ENCODE measurements at regions not wholly inside any gene's neighbourhood (a gene's known extent, or its start where the extent isn't known, plus 50 kb on each side); places are given as distances from the start of the nearest gene placed in this dataset.
"Not testable (repeated sequence)": the region's sequence is repeated elsewhere in the genome, so short reads cannot be mapped to it uniquely, and the experiment has no call there.

GRCh38 chr3:147701195-147701594 is 292.0 kb downstream of the ZIC1 start:
- Mint-ChIP-seq H3K27me3 (ENCODE audit: low read depth) (no peaks in the 10 kb centered on the region), H3K36me3 (ENCODE audit: low read depth) (no peaks in the 10 kb centered on the region), H3K27ac (no peak overlapping the region), H3K4me1 (ENCODE audit: low read depth) (no peaks in the 10 kb centered on the region), H3K4me3 (no peak overlapping the region), H3K9me3 (ENCODE audit: insufficient read depth) (no peaks in the 10 kb centered on the region)
- ATAC-seq, result no peak
- POLR2A ChIA-PET, result no interaction called here
- CTCF ChIA-PET, result no interaction called here
- no peak for DNase-seq

GRCh38 chr3:147702509-147702908 is 293.3 kb downstream of the ZIC1 start:
- no peak for DNase-seq
- Mint-ChIP-seq H3K4me1 (ENCODE audit: low read depth) (no peaks in the 10 kb centered on the region), H3K27me3 (ENCODE audit: low read depth) (no peaks in the 10 kb centered on the region), H3K36me3 (ENCODE audit: low read depth) (no peaks in the 10 kb centered on the region), H3K9me3 (ENCODE audit: insufficient read depth) (no peaks in the 10 kb centered on the region), H3K27ac (no peak overlapping the region), H3K4me3 (no peak overlapping the region)
- ATAC-seq, result no peak
- ChIA-PET CTCF (no interaction called here), POLR2A (no interaction called here)

- Mint-ChIP-seq H3K4me1 (ENCODE audit: low read depth) (no peaks in the 10 kb centered on the region), H3K9me3 (ENCODE audit: insufficient read depth) (no peaks in the 10 kb centered on the region), H3K36me3 (ENCODE audit: low read depth) (no peaks in the 10 kb centered on the region), H3K27ac (no peak overlapping the region), H3K4me3 (no peak overlapping the region), H3K27me3 (ENCODE audit: low read depth) (no peaks in the 10 kb centered on the region)
- DNase-seq, result no peak
- ChIA-PET POLR2A (no interaction called here), CTCF (no interaction called here)
- no peak for ATAC-seq
Measured at GRCh38 chr3:147705651-147706051, 296.5 kb downstream of the ZIC1 start.

- H3K27ac Mint-ChIP-seq; POLR2A ChIA-PET; H3K4me1 Mint-ChIP-seq (ENCODE audit: low read depth); DNase-seq; ATAC-seq; H3K36me3 Mint-ChIP-seq (ENCODE audit: low read depth); H3K27me3 Mint-ChIP-seq (ENCODE audit: low read depth); H3K4me3 Mint-ChIP-seq; CTCF ChIA-PET; H3K9me3 Mint-ChIP-seq (ENCODE audit: insufficient read depth): not testable (repeated sequence)
Measured at GRCh38 chr3:147710753-147711152, 301.6 kb downstream of the ZIC1 start.

DNA sequence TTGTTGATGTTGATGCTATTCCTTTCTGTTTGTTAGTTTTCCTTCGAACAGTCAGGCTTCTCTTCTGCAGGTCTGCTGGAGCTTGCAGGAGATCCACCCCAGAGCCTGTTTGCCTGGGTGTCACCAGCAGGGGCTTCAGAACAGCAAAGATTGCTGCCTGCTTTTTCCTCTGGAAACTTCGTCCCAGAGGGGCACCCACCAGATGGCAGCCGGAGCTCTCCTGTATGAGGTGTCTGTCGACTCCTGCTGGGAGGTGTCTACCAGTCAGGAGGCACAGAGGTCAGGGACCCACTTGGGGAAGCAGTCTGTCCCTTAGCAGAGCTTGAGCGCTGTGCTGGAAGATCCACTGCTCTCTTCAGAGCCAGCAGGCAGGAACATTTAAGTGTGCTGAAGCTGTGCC is 303.2 kb downstream of the ZIC1 start:
- H3K4me1 Mint-ChIP-seq (ENCODE audit: low read depth), result no peaks in the 10 kb centered on the region
- H3K9me3 Mint-ChIP-seq (ENCODE audit: insufficient read depth), result no peaks in the 10 kb centered on the region
- H3K27me3 Mint-ChIP-seq (ENCODE audit: low read depth), result no peaks in the 10 kb centered on the region
- POLR2A ChIA-PET, result no interaction called here
- ATAC-seq (no peak), DNase-seq (no peak)
- H3K36me3 Mint-ChIP-seq (ENCODE audit: low read depth), result no peaks in the 10 kb centered on the region
- no peak overlapping the region for H3K27ac Mint-ChIP-seq
- CTCF ChIA-PET, result no interaction called here
- H3K4me3 Mint-ChIP-seq, result no peak overlapping the region

DNA sequence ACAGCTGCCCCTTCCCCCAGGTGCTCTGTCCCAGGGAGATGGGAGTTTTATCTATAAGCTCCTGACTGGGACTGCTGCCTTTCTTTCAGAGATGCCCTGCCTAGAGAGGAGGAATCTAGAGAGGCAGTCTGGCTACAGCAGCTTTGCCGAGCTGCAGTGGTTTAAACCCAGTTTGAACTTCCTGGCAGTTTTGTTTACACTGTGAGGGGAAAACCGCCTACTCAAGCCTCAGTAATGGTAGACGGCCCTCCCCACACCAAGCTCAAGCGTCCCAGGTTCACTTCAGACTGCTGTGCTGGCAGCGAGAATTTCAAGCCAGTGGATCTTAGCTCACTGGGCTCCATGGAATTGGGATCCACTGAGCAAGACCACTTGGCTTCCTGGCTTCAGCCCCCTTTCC is 303.6 kb downstream of the ZIC1 start:
- H3K4me1 Mint-ChIP-seq (ENCODE audit: low read depth); H3K4me3 Mint-ChIP-seq; H3K36me3 Mint-ChIP-seq (ENCODE audit: low read depth); H3K27me3 Mint-ChIP-seq (ENCODE audit: low read depth); H3K27ac Mint-ChIP-seq; H3K9me3 Mint-ChIP-seq (ENCODE audit: insufficient read depth); POLR2A ChIA-PET; DNase-seq; ATAC-seq; CTCF ChIA-PET: not testable (repeated sequence)

DNA sequence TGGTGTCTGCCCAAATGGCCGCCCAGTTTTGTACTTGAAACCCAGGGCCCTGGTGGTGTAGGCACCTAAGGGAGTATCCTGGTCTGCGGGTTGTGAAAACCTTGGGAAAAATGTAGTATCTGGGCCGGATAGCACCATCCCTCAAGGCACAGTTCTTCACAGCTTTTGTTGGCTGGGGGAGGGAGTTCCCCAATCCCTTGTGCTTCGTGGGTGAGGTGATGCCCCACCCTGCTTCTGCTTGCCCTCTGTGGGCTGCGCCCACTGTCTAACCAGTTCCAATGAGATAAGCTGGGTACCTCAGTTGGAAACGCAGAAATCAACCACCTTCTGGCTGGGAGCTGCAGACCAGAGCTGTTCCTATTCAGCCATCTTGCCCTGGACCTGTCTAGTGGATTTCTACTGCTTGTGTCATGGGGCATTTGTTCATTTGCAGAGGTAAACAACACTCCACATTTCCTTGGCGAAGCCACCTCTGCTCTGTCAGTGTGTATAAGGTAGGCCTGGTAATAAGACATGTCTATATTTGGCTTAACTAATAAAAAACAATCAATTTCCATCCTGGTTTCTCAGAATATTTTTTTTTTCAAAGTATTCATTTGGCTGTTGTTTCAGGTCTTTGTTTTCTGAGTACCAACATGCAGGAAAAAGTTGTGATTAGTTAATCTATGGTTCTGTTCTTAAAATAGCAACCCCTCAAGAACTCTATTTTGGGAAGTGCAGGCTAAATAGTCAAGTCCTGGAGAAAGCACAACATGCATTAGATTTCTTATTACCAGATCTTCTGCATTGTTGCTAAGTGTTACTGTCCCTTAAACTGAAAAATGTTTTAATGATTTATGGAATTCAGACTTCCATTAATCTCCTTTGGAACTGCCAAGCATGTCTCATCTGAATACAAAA is 304.3 kb downstream of the ZIC1 start:
- POLR2A ChIA-PET, result no interaction called here
- CTCF ChIA-PET, result no interaction called here

GRCh38 chr3:147729641-147730040 is 320.5 kb downstream of the ZIC1 start:
- POLR2A ChIA-PET, result no interaction called here
- no peaks in the 10 kb centered on the region for H3K4me1 Mint-ChIP-seq (ENCODE audit: low read depth)
- CTCF ChIA-PET, result no interaction called here
- no peak for ATAC-seq
- no peak overlapping the region for H3K4me3 Mint-ChIP-seq
- no peaks in the 10 kb centered on the region for H3K36me3 Mint-ChIP-seq (ENCODE audit: low read depth)
- peaks cover 9% of the 10 kb centered on the region for H3K9me3 Mint-ChIP-seq (ENCODE audit: insufficient read depth)
- DNase-seq, result no peak
- no peaks in the 10 kb centered on the region for H3K27me3 Mint-ChIP-seq (ENCODE audit: low read depth)
- H3K27ac Mint-ChIP-seq, result no peak overlapping the region

More for the DNA sequence above, 304.3 kb downstream of the ZIC1 start:
- no peaks in the 10 kb centered on the region for H3K36me3 Mint-ChIP-seq (ENCODE audit: low read depth)
- ATAC-seq, result no peak
- no peak overlapping the region for H3K4me3 Mint-ChIP-seq
- no peaks in the 10 kb centered on the region for H3K27me3 Mint-ChIP-seq (ENCODE audit: low read depth)
- no peaks in the 10 kb centered on the region for H3K9me3 Mint-ChIP-seq (ENCODE audit: insufficient read depth)
- no peak for DNase-seq
- H3K4me1 Mint-ChIP-seq (ENCODE audit: low read depth), result no peaks in the 10 kb centered on the region
- H3K27ac Mint-ChIP-seq, result no peak overlapping the region

DNA sequence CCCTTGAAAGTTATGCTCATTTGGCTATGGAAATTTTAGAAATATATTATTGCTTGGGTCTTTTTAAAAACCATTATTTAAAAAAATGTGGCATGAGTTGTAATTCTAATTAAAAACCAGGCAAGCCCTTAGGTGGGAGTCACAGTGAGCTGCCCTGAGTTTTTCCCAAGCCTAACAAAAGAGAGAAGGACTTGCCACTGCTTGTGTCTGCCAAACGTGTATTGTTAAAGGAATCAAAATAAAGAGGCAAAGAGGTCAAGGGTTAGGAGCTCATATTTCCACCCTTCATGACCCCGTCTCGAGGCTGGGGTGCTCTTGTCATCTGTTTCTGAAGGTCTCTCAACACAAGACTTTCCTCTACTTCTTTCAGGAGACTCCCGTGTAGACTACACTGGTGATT is 321.1 kb downstream of the ZIC1 start:
- Mint-ChIP-seq H3K4me3 (no peak overlapping the region), H3K36me3 (ENCODE audit: low read depth) (no peaks in the 10 kb centered on the region), H3K4me1 (ENCODE audit: low read depth) (no peaks in the 10 kb centered on the region), H3K27me3 (ENCODE audit: low read depth) (no peaks in the 10 kb centered on the region), H3K9me3 (ENCODE audit: insufficient read depth) (peaks cover 3% of the 10 kb centered on the region), H3K27ac (no peak overlapping the region)
- ChIA-PET CTCF (no interaction called here), POLR2A (no interaction called here)
- DNase-seq (no peak), ATAC-seq (no peak)

GRCh38 chr3:147733217-147733616 is 324.1 kb downstream of the ZIC1 start:
- no peaks in the 10 kb centered on the region for H3K4me1 Mint-ChIP-seq (ENCODE audit: low read depth)
- no peaks in the 10 kb centered on the region for H3K27me3 Mint-ChIP-seq (ENCODE audit: low read depth)
- no peak overlapping the region for H3K27ac Mint-ChIP-seq
- H3K36me3 Mint-ChIP-seq (ENCODE audit: low read depth), result no peaks in the 10 kb centered on the region
- CTCF ChIA-PET, result no interaction called here
- no peaks in the 10 kb centered on the region for H3K9me3 Mint-ChIP-seq (ENCODE audit: insufficient read depth)
- H3K4me3 Mint-ChIP-seq, result no peak overlapping the region
- POLR2A ChIA-PET, result no interaction called here
- no peak for ATAC-seq
- no peak for DNase-seq

DNA sequence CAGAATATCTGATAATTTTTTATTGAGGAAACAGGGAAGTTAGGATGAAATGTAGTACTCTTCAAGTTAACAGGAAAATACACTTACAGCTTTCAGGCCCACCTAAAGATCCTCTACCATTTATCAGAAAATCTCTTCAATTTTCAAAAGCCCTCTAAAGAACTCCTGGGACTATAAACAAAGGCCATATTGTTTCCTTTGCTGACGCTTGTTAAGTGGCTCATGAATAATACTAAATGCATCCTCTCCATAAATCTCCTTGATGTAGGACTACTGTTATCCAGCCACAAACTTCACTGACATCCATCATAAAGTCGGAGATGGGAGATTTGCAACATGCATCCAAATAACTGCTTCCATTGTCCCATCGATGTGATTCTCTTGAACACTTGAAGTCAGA is 326.5 kb downstream of the ZIC1 start:
- H3K9me3 Mint-ChIP-seq (ENCODE audit: insufficient read depth), result no peaks in the 10 kb centered on the region
- H3K27ac Mint-ChIP-seq, result no peak overlapping the region
- no peak for ATAC-seq
- H3K27me3 Mint-ChIP-seq (ENCODE audit: low read depth), result no peaks in the 10 kb centered on the region
- DNase-seq, result no peak
- no peaks in the 10 kb centered on the region for H3K4me1 Mint-ChIP-seq (ENCODE audit: low read depth)
- ChIA-PET POLR2A (interaction anchor here (0.6 kb wide), 1 partner anchor 219 kb away, joined by 3 read pairs; no protein-coding TSS in a partner anchor), CTCF (no interaction called here)
- H3K4me3 Mint-ChIP-seq, result no peak overlapping the region
- H3K36me3 Mint-ChIP-seq (ENCODE audit: low read depth), result no peaks in the 10 kb centered on the region

DNA sequence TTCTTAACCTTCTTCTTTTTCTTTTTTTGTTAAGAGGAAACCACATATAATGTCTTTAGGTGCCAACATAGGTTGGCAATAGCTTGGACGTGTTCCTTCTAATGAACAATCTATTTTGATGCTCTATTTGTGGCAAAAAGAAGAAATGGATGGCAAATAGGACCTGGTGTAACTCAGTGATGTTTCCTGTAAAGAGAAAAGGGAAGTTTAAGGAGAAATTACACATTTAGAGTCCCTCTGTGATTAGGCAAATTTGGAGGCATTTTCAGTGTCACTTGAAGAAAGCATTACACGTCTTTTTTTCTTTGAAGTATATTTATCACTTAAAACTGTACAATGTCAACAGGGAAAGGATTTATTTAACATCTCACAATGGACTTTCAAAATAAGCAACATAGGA is 327.1 kb downstream of the ZIC1 start:
- H3K4me1 Mint-ChIP-seq (ENCODE audit: low read depth), result no peaks in the 10 kb centered on the region
- POLR2A ChIA-PET, result no interaction called here
- CTCF ChIA-PET, result no interaction called here

DNA sequence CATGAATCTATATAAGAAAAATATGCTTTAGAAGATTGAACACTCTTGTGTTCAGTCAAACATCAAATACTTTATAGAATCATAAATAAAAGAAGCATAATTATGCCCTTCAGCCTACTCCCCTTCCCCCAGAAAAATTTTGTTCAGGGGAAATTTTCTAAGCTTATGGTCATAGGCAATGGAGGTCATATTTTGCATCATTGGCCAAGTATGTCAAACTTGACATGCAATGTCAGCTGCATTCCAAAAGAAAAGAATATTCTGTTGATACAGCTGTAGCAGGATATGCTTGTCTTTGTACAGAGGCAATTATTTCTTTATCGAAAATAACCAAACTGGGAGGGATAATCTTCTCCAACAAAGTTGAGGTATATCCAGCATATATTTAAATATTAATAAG is 328.2 kb downstream of the ZIC1 start:
- Mint-ChIP-seq H3K27ac (no peak overlapping the region), H3K4me3 (no peak overlapping the region), H3K27me3 (ENCODE audit: low read depth) (no peaks in the 10 kb centered on the region), H3K9me3 (ENCODE audit: insufficient read depth) (no peaks in the 10 kb centered on the region), H3K4me1 (ENCODE audit: low read depth) (no peaks in the 10 kb centered on the region), H3K36me3 (ENCODE audit: low read depth) (no peaks in the 10 kb centered on the region)
- DNase-seq (no peak), ATAC-seq (no peak)
- CTCF ChIA-PET, result no interaction called here
- POLR2A ChIA-PET, result no interaction called here

More for the DNA sequence above, 327.1 kb downstream of the ZIC1 start:
- no peaks in the 10 kb centered on the region for H3K27me3 Mint-ChIP-seq (ENCODE audit: low read depth)
- H3K9me3 Mint-ChIP-seq (ENCODE audit: insufficient read depth), result no peaks in the 10 kb centered on the region
- H3K4me3 Mint-ChIP-seq, result no peak overlapping the region
- H3K27ac Mint-ChIP-seq, result no peak overlapping the region
- DNase-seq (no peak), ATAC-seq (no peak)
- H3K36me3 Mint-ChIP-seq (ENCODE audit: low read depth), result no peaks in the 10 kb centered on the region

Data from activated CD8-positive, alpha-beta T cell treated with anti-CD3 and anti-CD28 coated beads, Interleukin-2, amount 10 ng/mL, durations not matched to agents 7 days and 5 days (primary cell).